Omental fat pad (tissue), 3 donors: ENCODE measurements at regions not wholly inside any gene's neighbourhood (a gene's known extent, or its start where the extent isn't known, plus 50 kb on each side); places are given as distances from the start of the nearest gene placed in this dataset.

Experiments
- ATAC-seq: fragments of 150-250 bp; one replicate; pipeline ENCODE4 v1.9.1; 2016; ENCODE audit warnings: mild to moderate bottlenecking, moderate library complexity; ENCODE audit not compliant: low FRiP score
- DNase-seq: peaks from one replicate; pipeline ENCODE4 v3.0.0-alpha.2; 2019; ENCODE audit warnings: low spot score
- TF ChIP-seq, protein P1 (sequence below), 3 donors: fragments of 450-650 bp; IDR thresholded peaks; one replicate each; pipeline ENCODE4 v1.5.1; 2016 to 2017; ENCODE audit warnings: antibody characterized with exemption in 3 of 3, mild to moderate bottlenecking in 3 of 3, moderate library complexity in 2 of 3

DNA sequence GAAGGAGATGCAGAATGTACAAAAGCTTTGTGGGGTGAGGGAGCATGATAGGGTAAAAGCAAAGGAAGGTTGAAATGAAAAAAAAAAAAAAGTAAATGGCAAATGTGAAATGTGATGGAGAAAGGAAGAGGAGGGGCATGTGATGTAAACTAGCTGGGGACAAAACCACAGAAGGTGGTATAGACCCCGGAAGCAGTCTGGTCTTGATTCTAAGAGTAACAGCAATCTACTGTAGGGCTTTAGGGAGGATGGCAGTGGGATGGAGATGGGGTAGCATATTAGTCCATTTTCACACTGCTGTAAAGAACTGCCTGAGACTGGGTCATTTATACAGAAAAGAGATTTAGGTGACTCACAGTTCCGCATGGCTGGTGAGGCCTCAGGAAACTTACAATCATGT lies 362.0 kb downstream of the SOCS6 start:
- TF ChIP-seq, protein P1, sequence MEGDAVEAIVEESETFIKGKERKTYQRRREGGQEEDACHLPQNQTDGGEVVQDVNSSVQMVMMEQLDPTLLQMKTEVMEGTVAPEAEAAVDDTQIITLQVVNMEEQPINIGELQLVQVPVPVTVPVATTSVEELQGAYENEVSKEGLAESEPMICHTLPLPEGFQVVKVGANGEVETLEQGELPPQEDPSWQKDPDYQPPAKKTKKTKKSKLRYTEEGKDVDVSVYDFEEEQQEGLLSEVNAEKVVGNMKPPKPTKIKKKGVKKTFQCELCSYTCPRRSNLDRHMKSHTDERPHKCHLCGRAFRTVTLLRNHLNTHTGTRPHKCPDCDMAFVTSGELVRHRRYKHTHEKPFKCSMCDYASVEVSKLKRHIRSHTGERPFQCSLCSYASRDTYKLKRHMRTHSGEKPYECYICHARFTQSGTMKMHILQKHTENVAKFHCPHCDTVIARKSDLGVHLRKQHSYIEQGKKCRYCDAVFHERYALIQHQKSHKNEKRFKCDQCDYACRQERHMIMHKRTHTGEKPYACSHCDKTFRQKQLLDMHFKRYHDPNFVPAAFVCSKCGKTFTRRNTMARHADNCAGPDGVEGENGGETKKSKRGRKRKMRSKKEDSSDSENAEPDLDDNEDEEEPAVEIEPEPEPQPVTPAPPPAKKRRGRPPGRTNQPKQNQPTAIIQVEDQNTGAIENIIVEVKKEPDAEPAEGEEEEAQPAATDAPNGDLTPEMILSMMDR (IDR thresholded peaks at IDR 0.05): no peak
- DNase-seq (no peak), ATAC-seq (no peak)

DNA sequence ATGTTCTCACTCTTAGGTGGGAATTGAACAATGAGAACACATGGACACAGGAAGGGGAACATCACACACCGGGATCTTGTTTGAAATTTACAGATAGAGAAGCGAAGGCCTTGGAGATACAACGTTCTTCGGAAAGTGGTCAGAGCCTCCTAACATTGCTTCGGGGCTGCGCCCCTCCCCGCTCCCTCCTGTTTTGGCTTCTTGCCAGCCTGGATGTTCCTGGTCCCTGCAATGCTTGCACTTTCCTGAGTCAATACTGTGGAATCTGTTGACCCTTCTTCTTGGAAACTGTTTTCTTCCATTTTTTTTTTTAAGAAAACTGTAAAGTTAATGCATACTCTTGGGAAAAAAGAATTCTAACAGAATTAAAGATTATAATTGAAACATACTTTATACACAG lies 360.8 kb downstream of the SOCS6 start:
- ATAC-seq (no peak), DNase-seq (no peak)
- TF ChIP-seq, protein P1 (IDR thresholded peaks at IDR 0.05): no peak

DNA sequence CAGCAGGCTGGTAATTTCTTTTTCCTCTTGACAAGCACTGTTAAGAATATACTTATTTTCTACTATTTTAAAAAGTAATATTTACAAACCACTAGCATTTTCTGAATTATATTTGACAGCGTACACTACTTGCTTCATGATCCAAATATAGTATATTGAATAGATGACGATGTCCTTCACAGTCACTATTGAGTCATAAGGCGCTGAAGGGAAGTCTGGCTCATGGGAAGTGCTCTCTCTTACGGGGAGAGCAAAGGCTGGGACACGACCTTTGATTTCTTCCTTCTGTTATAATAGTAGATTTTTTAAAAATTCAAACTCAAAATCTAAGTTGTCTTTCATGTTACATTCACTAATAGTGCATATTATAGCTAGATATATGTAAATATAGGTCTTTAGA lies 357.1 kb downstream of the SOCS6 start:
- DNase-seq: no peak
- no peak for ATAC-seq
- TF ChIP-seq, protein P1 (IDR thresholded peaks at IDR 0.05): no peak

DNA sequence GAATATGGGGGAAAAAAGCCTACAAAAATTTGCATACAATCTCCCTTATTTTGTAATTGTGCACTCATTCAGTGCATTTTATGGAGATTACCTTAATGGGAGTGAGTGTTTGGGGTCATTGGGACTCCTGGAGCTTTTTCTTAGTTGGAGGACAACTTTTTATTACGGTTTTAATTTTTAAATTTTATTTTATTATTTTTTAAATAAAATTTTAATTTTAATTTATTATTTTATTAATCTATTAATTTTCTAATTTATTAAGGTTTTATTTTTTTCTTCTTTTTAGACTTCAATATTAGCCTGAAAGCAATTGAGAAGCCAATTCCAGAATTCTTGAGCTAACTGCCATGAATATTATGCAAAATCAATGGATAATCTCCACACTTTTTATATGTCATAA lies 355.0 kb downstream of the SOCS6 start:
- ATAC-seq (no peak), DNase-seq (no peak)
- TF ChIP-seq, protein P1 (IDR thresholded peaks at IDR 0.05): no peak

DNA sequence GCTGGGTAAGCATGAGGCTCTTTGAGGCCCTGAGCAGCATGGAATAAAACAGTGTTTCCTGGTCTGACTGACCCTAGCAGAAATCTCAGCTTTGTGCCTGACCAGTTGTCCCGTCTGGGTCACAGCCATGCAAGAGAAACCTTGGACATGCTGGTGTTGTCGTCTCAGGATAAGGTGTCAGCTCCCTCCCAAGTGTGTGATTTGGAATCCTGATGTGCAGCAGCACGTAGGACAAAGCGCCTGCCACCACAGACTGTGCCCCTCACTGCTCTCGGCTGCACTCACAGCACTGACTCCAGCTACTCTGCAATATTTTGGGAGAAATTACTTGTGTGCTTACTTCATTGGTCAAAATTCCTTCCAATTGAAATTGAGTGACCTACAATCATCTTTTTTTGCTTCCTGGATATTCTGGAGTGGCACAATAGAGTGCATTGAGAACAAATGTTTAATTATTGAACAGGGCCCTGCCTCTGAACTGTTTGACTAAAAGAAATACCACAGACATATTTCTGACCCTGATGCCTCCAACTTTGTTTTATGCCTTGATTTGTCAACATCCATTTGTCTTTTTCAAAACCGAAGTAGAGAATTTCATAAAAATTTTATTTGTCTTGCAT lies 352.4 kb downstream of the SOCS6 start:
- TF ChIP-seq, protein P1 (IDR thresholded peaks at IDR 0.05): no peak
- no peak for DNase-seq
- ATAC-seq: no peak

DNA sequence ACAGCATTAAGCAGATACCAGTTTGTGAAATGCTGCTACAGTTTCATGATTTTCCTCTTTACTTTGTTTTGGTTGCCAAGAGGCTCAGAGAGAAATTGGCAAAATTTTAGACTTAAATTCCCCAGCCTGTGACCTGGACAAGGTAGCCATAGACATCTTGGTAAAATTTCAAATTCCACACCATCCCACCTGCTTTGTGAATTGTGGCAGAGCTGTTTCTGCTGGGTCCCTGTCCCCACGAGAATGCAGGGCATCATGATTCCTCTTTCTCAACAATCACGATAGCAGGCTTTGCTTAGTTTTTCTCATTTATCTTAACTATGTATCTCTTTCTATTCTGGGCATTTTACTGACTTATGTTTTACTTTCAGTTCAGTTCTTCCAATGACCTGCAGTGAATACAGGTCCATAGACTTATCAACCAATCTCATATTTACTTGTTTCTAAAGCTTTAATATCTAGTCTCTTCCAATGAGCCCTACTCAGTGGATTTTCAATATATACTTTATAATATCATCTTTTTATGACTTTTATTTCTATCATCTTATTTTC lies 351.6 kb downstream of the SOCS6 start:
- TF ChIP-seq, protein P1 (IDR thresholded peaks at IDR 0.05): no peak
- no peak for DNase-seq
- no peak for ATAC-seq

DNA sequence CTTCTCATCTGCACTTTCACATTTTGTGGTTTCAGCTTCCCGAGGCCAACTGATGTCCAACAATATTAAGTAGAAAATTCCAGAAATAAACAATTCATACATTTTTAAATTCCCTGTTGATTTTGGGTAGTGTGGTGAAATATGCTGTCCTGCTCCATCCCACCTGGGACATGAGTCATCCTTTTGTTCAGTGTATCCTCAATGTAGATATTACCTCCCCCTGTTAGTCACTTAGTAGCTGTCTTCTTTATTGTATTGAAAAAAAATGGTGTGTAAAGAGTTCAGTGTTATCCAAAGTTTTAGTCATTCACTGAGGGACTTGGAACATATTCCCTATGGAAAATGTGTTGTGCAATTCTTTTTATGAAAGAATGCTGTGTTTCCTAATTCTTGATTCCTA lies 348.1 kb downstream of the SOCS6 start:
- DNase-seq (no peak), ATAC-seq (no peak)
- TF ChIP-seq, protein P1 (IDR thresholded peaks at IDR 0.05): no peak
